Keratinocyte (primary cell): ENCODE measurements at regions not wholly inside any gene's neighbourhood (a gene's known extent, or its start where the extent isn't known, plus 50 kb on each side); places are given as distances from the start of the nearest gene placed in this dataset.

Source experiments
- CTCF ChIP-seq, 3 experiments: IDR thresholded peaks in 1 of 3; conservative IDR thresholded peaks in 1 of 3; optimal IDR thresholded peaks in 1 of 3; 2 replicates in 2 of 3; 3 replicates in 1 of 3; pipeline versions ENCODE3 to v1.5.1; 2011; ENCODE audit warnings: low read length in 3 of 3, mild to moderate bottlenecking in 3 of 3, moderate library complexity in 2 of 3, control low read depth in 1 of 3, inconsistent platforms in 1 of 3; ENCODE audit not compliant: insufficient read depth in 2 of 3; ENCODE audit errors: extremely low read depth in 1 of 3
- EZH2 ChIP-seq: IDR thresholded peaks from one replicate; pipeline ENCODE4 v1.6.1; 2012; ENCODE audit warnings: inconsistent platforms, mild to moderate bottlenecking, low read length, moderate library complexity

- TF ChIP-seq CTCF (optimal IDR thresholded peaks at IDR 0.05 in 1 of 3, IDR thresholded peaks at IDR 0.05 in 1 of 3, conservative IDR thresholded peaks at IDR 0.05 in 1 of 3; ENCODE audit: extremely low read depth in 1 of 3, insufficient read depth in 2 of 3, low read length in 3 of 3) (no peak), EZH2 (no peak)
Observed at GRCh38 chr6:85394199-85394598, 55.7 kb upstream of the NT5E start.
